Left hindlimb (tissue), 1 donor: ENCODE measurements at regions not wholly inside any gene's neighbourhood (a gene's known extent, or its start where the extent isn't known, plus 50 kb on each side); places are given as distances from the start of the nearest gene placed in this dataset.
"Not testable (repeated sequence)": the region's sequence is repeated elsewhere in the genome, so short reads cannot be mapped to it uniquely, and the experiment has no call there.

Source experiments
- DNase-seq: peaks from one replicate; pipeline ENCODE4 v3.0.0-alpha.2; 2018

GRCh38 chr21:31819692-31820091 lies 53.1 kb upstream of the HUNK start:
- not testable (repeated sequence) for DNase-seq

GRCh38 chr21:31814356-31814755 lies 58.5 kb upstream of the HUNK start:
- DNase-seq: not testable (repeated sequence)

GRCh38 chr21:31813862-31814261 lies 59.0 kb upstream of the HUNK start:
- DNase-seq: no peak

GRCh38 chr21:31804008-31804394 lies 68.8 kb upstream of the HUNK start:
- DNase-seq: no peak

- no peak for DNase-seq
These were observed 69.5 kb upstream of the HUNK start for GRCh38 chr21:31803039-31804007.

- no peak for DNase-seq
These were observed 70.4 kb upstream of the SCAF4 start for GRCh38 chr21:31802331-31802730.

- no peak for DNase-seq
These were observed 69.8 kb upstream of the SCAF4 start for GRCh38 chr21:31801551-31802219.

- no peak for DNase-seq
These were observed 67.2 kb upstream of the SCAF4 start for GRCh38 chr21:31798842-31799704.

GRCh38 chr21:31795992-31796391 lies 64.1 kb upstream of the SCAF4 start:
- no peak for DNase-seq

GRCh38 chr21:31790420-31790819 lies 58.5 kb upstream of the SCAF4 start:
- DNase-seq: not testable (repeated sequence)

- DNase-seq: no peak
These were observed 56.7 kb upstream of the SCAF4 start for GRCh38 chr21:31788581-31788980.

- not testable (repeated sequence) for DNase-seq
These were observed 55.8 kb upstream of the SCAF4 start for GRCh38 chr21:31787691-31788090.

GRCh38 chr21:31786164-31786920 lies 54.4 kb upstream of the SCAF4 start:
- DNase-seq: no peak

- DNase-seq: peak; percentile 80
These were observed 53.6 kb upstream of the SCAF4 start for GRCh38 chr21:31785237-31786163.

- DNase-seq: peak; percentile 42
These were observed 49.8 kb upstream of the SCAF4 start for GRCh38 chr21:31781737-31782136.
